Stimulated activated CD8-positive, alpha-beta memory T cell treated with anti-CD3 and anti-CD28 coated beads, Interleukin-7, amount 100 ng/mL, for 24 hours (primary cell): ENCODE measurements at regions not wholly inside any gene's neighbourhood (a gene's known extent, or its start where the extent isn't known, plus 50 kb on each side); places are given as distances from the start of the nearest gene placed in this dataset.
"Not testable (repeated sequence)": the region's sequence is repeated elsewhere in the genome, so short reads cannot be mapped to it uniquely, and the experiment has no call there.

ENCODE experiments used
- DNase-seq: peaks from one replicate; pipeline ENCODE4 v3.0.0-alpha.2; 2020; ENCODE audit warnings: low read depth

GRCh38 chr1:30000266-30000665, 723.1 kb downstream of the MATN1 start:
- no peak for DNase-seq

GRCh38 chr1:29999595-29999994, 723.8 kb downstream of the MATN1 start:
- DNase-seq: no peak

GRCh38 chr1:29998686-29999085, 724.7 kb downstream of the MATN1 start:
- no peak for DNase-seq

- not testable (repeated sequence) for DNase-seq
Observed at GRCh38 chr1:29997818-29998217, 725.6 kb downstream of the MATN1 start.

- no peak for DNase-seq
Observed at GRCh38 chr1:29993950-29994349, 729.4 kb downstream of the MATN1 start.

GRCh38 chr1:29991815-29992214, 731.6 kb downstream of the MATN1 start:
- DNase-seq: no peak

- DNase-seq: no peak
Observed at GRCh38 chr1:29991025-29991424, 732.4 kb downstream of the MATN1 start.

GRCh38 chr1:29990304-29990703, 733.1 kb downstream of the MATN1 start:
- no peak for DNase-seq

- no peak for DNase-seq
Observed at GRCh38 chr1:29986986-29987385, 736.4 kb downstream of the MATN1 start.

- DNase-seq: no peak
Observed at GRCh38 chr1:29985606-29985945, 737.8 kb downstream of the MATN1 start.

GRCh38 chr1:29984862-29985605, 738.4 kb downstream of the MATN1 start:
- no peak for DNase-seq

- DNase-seq: no peak
Observed at GRCh38 chr1:29984166-29984861, 739.1 kb downstream of the MATN1 start.

GRCh38 chr1:29983321-29983720, 740.1 kb downstream of the MATN1 start:
- no peak for DNase-seq

- DNase-seq: no peak
Observed at GRCh38 chr1:29981586-29982239, 741.7 kb downstream of the MATN1 start.

- DNase-seq: no peak
Observed at GRCh38 chr1:29977550-29977949, 741.2 kb downstream of the PTPRU start.

GRCh38 chr1:29975036-29975694, 738.8 kb downstream of the PTPRU start:
- no peak for DNase-seq

GRCh38 chr1:29974316-29974724, 738.0 kb downstream of the PTPRU start:
- no peak for DNase-seq

GRCh38 chr1:29973406-29973805, 737.1 kb downstream of the PTPRU start:
- no peak for DNase-seq

- DNase-seq: no peak
Observed at GRCh38 chr1:29972421-29973053, 736.2 kb downstream of the PTPRU start.

- no peak for DNase-seq
Observed at GRCh38 chr1:29971703-29972102, 735.4 kb downstream of the PTPRU start.

- DNase-seq: no peak
Observed at GRCh38 chr1:29970747-29971325, 734.5 kb downstream of the PTPRU start.

- no peak for DNase-seq
Observed at GRCh38 chr1:29969576-29969975, 733.3 kb downstream of the PTPRU start.
